HG03097 (cell line): ENCODE measurements at regions not wholly inside any gene's neighbourhood (a gene's known extent, or its start where the extent isn't known, plus 50 kb on each side); places are given as distances from the start of the nearest gene placed in this dataset.
"Not testable (repeated sequence)": the region's sequence is repeated elsewhere in the genome, so short reads cannot be mapped to it uniquely, and the experiment has no call there.

Experiments
- ATAC-seq: cut with Tn5 transposase; IDR thresholded peaks from one replicate; pipeline ENCODE4 v1.9.1; 2021; ENCODE audit not compliant: unreplicated experiment, low FRiP score

DNA sequence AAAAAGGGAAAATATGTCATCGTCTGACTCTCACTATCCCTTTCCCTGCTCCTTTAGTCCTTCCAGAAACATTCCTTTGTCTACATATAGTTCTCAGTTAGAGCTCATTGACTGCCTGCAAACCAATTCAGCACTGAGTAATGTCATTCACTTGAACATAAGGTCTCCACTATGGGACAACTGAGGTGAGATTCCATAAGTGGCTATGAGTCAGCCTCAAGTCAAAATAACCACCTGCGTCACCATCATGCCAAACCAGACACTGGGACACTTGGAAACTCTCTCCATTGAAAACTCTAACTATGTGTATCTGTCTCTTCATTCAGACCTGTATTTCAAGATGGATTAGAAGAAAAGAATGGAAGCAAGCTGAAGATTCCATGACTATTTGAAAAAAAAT is 878.0 kb upstream of the PIK3C3 start:
- no peak for ATAC-seq

DNA sequence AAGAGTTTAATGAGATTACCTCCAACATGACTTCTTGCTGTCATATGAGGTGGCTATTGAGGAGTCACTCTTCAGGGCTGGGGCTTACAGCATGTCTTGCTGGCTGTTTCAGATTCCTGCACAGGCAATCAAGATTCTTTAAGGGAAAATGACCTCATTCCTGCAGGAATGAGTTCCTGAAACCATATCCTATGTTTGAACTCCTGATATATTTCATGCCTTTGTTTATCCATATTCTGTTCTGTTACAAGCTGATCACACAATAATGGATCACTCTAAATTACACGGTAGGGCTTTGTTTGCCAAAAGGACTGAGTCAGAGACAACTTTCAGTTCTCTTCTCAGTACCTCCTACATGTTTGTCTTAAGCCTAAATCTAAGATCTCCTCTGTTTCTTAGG is 879.8 kb upstream of the PIK3C3 start:
- ATAC-seq, result no peak

DNA sequence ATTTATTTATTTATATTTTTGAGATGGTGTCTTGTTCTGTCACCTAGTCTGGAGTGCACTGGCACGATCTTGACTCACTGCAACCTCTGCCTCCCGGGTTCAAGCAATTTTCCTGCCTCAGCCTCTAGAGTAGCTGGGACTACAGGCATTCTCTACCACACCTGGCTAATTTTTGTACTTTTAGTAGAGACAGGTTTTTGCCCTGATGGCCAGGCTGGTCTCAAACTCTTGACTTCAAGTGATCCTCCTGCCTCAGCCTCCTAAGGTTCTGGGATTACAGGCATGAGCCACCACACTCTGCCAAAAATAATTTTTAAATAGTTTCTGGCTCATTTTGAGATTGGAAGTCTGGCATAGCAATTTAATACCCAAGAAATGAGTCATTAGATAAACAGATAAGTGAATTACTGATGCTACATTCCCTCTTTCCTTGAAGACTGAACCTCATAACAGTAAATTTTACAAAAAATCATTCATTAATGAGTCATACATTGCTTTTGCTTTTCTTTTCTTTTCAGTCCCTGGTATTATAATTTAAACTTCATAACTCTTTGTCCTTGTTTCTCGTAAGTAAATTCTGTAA is 881.6 kb upstream of the PIK3C3 start:
- no peak for ATAC-seq

DNA sequence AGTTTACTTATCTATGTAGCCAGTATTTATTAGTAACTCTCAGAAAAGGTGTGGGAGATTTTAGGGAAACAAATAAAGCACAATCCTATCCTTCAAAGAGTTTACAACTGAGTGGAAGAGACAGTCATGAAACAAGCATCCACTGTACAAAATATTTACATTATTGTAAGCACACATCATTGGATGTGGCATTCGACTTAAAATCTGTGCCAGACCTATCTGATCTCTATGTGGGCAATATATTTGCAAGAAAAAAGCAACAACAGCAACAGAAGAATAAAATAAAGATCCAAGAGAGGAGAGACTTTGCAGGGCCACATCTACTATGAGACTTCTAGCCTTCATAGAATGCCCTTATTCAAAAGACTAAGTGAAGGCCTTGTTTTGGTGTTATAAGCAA is 882.1 kb upstream of the PIK3C3 start:
- ATAC-seq, result no peak

DNA sequence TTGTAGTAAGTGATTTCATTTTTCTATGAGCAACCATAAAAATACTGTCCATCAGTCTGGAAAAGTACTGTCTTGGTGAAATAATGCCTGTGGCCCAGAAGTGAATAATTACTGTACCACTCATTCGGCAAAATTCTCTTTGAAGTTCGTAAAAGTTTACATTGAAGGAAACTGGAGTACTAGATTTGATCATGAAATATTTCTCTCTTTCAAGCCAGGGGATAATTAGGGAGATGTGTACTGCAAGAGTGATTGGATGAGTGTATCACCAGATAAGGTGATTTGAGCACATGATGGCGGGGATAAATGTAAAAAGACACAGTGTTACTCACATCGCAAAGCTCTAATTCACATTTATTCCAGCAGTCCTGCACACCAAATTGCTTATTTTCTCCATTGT is 883.2 kb upstream of the PIK3C3 start:
- ATAC-seq, result no peak

DNA sequence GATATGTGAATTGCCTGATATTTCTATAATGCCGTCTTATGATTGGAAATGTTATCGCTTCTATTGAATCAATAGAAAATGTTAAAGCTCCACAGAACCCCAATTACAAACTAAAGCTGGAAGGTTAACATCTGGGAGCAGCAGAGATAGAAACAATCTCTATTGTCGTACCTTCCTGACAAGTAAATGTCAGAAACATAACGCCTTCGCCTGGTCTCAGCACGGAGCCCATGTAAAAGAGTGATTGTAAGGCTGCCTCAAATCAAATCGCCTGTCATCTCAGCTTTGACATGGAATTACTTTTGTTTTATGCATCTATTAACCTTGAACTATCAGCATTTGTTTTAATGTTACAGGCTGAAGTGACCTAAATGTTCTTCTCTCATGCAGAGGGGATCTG is 885.9 kb upstream of the PIK3C3 start:
- ATAC-seq, result no peak

DNA sequence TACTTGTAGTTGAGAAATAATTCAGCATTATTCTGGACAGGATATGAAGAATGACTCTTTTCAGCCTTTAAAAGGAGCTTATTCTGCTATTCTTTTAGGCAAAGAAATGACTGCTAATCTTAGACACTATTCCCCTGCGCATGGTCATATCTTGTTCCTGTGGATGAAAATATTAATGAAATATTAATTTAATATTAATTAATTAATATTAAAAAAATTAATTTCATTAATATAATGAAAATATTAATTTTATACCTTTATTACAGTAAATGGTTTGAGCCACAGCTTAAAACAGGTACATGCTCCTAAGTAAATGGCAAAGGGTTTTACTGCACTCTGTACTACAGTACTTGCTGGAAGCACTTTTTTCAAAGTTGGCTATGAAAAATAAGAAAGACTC is 890.1 kb upstream of the PIK3C3 start:
- no peak for ATAC-seq

DNA sequence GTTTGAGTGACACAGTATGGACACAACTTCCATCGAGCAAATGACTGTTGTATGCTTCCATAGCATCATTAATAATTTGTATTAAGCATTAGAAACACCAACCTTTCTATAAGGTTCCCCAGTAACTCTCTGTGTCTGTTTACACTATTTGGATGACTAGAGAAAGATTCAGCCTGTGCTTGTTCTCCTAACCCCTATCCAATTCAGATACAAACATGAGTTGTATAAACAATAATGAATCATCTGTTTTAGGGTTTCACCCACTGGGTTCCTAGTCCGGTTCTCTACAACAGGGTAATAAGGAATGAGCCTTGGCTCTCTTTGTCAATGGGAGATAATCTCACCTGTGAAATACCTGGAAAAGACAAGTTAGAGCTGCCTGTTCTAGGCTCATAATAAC is 894.1 kb upstream of the PIK3C3 start:
- no peak for ATAC-seq

DNA sequence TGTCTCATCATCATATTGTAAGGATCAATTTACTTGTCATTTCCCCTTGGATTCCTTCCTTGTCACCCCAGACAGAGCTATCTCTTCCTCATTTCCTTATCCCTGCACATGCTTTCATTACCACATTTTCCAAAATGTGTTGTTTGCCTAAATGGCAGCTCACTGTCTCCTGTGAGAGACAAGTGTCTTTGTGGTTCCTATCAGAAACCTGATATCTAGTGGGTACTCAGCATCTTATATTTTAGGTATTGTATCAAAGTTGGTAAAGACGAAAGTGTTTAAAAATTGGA is 896.0 kb upstream of the PIK3C3 start:
- ATAC-seq, result no peak

DNA sequence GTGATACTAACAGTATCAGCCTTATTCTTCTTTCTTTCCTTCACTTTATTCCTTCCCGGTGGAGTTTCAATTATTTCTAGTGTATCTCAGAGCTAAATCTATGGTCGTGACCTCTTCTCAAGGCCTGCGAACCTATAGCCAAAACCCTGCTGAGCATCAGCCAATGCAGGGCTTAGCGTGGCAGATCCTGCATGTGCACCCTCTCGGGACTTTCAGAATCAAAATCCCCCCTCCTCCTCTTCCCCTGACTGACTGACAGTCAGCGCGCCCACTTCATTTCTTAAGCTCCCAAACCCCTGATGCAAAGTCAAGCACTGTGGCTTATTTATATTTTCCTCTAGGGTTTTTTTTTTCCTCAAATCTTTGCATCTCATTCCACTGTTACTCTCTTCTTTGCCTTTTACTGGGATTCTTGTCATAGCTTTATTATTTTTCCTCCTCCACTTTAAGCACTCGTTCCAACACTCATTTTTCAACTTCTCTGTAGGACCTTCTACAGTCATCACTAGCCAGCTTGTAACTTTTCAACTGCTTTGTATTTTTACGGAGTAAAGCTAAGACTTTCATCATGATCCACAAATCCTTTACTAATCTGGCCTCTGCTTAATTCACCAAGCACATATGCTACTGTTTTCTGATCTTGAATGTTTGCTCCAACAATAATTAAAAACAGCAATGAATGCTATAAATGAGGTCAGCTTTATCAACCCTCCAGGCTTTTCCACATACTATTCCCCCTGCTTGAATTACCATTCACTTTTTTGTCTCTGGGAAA is 896.5 kb upstream of the PIK3C3 start:
- ATAC-seq, result no peak

DNA sequence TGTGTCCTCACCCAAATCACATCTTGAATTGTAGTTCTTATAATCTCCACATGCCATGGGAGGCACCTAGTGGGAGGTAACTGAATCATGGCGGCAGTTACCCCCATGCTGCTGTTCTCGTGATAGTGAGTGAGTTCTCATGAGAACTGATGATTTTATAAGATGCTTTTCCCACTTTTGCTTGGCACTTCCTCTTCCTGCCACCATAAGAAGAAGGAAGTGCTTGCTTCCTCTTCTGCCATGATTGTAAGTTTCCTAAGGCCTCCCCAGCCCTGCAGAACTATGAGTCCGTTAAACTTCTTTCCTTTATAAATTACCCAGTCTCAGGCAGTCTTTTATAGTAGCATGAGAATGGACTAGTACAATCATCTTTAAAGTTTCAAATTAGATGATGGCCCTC is 902.4 kb upstream of the PIK3C3 start:
- no peak for ATAC-seq

DNA sequence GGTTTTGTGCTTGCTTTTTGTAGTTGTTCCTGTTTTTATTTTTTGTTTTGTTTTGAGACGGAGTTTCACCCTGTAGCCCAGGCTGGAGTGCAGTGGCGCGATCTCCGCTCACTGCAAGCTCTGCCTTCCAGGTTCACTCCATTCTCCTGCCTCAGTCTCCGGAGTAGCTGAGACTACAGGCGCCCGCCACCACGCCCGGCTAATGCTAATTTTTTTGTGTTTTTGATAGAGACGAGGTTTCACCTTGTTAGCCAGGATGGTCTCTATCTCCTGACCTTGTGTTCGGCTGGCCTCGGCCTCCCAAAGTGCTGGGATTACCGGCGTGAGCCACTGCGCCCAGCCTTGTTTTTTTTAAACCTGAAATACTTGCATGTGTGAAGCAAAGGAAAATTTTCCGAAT is 908.8 kb upstream of the PIK3C3 start:
- ATAC-seq, result not testable (repeated sequence)

DNA sequence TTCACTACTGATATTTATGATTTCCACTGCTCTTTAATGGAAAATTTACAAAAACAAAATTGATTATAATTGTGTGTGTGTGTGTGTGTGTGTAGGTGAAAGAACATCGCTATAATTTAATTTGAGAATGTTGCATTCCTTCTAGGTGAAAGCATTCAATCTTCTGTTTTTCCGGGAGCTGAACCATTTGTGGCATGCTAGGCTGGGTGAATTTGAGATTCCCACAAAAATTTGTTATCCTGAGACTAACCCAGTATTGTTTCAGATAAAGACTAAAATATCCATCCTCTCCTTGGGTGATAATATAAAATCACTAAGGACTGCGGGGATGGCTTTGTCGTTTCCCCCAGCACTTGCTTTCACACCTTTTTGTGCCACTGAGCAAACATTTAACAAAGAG is 911.2 kb upstream of the PIK3C3 start:
- ATAC-seq, result no peak

DNA sequence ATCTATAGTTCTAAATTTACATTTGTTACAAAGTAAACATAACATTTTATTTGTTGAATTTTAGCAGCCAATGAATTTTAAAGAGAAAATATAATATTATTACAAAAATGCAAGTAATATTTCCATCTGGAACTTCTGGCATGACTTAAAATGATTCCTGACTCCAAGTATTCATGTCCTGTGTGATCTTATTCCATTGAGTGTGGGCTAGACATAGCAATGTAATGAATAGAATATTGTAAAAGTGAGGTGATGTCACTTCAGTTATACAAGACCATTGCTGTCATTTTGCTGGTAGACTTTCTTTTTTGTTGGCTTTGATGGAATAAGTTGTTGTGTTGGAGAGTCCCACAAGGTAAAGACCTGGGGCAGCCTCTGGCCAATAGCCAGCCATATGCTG is 912.2 kb upstream of the PIK3C3 start:
- ATAC-seq, result no peak

DNA sequence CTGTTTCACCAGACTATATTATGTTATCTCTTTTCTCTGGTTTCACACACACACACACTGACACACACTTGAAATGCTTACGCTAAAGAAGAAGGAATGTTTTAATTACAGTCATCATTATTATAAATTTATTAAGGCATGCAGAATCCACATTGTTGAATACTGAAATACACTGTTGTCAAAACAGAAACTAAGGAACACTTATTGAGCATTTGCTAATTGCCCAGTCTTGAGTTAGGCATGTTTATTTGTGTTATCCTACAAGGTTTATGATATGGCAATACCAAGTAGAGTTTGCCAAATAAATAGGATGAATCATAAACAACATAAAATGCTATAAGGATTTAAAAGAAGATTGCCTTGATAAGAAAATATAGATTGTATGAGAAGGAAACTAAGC is 917.0 kb upstream of the PIK3C3 start:
- ATAC-seq, result no peak

DNA sequence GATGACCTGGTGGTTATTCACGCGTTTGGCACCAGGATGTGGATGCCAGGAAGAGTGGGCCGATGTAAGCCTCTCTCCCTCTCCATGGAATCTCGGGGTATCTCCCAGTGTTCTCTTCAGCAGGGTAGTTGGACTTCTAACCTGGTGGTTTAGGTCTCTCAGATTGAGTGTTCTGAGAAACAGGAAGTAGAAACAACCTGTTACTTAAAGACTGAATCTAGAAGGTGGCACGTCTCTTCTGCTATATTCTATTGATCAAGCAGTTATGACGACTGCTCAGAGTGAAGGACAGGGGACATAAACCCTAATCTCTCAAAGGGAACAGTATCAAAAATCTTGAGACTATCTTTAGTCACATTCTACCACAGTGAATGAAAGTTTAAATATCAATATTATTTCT is 918.7 kb upstream of the PIK3C3 start:
- no peak for ATAC-seq

DNA sequence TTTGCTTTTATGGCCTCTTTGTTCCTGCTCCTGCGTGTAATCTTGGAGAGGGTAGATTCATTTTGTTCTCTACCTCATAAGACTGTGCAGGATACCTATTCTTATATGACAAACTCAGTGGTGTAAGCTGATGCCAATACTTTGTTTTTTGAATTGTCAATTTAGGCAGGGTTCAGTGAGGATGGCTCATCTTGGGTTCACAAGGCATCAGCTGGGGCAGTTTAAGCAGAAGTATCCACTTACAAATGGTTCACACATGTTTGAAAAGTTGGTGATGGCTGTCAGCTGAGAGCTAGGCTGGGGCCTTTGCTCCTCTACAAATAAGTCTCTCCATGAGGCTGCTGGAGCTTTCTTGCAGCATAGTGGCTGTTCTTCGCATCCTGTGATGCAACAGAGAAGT is 920.6 kb upstream of the PIK3C3 start:
- no peak for ATAC-seq

DNA sequence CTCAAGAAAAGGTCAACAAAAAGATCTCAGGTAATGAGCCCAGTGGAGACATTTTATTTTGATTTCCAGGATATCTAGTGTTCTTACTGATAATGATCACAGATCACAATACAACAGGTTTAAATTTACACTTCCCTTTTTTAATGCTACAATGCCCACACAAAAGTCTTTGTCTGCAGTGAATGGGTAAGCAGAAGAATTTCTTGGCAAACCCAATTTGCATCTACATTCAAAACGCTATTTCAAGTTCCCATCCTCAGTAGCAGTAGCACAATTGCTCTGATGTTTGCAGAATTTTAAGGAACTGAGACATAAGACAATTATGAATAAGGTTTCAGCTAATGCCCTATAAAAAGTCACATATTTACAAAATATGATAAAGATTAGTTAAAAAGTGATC is 929.4 kb upstream of the PIK3C3 start:
- ATAC-seq, result no peak

DNA sequence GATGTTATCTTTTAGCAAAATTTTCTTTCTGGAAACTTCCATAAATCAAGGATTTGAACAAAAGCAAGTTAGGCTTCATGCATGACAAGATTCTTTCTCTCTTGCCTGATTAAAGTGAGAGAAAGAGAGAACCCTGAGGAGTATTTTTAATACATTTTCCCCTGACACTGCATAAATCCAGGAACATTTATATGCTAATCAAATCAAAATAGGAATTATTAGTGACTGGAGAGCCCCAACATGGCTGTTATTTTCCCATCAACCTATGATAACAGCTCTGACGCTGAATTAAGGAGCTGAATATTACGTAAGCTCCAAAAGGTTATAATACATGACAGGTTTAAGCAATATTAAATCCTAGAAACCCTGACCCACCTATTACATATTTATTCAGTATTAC is 930.2 kb upstream of the PIK3C3 start:
- ATAC-seq, result no peak

DNA sequence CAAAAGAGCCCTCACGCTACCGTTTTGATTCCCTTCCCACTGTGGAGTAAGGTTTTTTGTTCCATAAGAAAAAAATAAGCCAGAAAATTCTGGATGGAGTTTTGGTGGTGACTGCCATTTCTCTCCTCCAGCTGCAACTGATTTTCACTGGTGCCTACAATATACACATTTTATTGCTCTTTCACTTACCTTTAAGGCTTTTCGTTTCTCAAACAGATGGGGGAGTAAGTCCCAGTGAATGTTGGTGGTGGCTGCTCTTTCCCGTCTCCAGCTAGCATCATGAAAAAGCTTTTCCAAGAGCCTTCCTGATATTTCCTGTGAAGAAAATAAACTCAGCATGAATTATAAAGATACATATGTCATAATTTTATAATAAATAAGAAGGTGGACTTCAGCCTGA is 932.5 kb upstream of the PIK3C3 start:
- ATAC-seq, result no peak

DNA sequence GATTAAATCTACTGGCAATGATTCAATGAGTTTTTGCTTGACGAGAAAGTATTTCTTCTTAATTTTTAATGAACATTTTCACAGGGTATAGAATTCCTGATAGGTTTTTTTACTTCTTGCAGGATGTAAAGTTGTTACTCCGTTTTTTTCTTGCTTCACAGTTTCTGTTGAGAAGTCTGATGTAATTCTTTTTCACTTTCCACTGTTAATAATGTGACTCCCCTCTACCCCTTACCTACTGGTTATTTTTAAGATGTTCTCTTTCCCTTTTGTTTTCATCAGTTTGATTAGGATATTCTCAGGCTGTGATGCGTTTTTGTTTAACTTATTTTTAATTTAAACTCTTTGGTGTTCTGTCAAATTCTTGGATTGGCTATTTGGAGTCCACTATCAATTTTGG is 933.9 kb upstream of the PIK3C3 start:
- ATAC-seq, result no peak

DNA sequence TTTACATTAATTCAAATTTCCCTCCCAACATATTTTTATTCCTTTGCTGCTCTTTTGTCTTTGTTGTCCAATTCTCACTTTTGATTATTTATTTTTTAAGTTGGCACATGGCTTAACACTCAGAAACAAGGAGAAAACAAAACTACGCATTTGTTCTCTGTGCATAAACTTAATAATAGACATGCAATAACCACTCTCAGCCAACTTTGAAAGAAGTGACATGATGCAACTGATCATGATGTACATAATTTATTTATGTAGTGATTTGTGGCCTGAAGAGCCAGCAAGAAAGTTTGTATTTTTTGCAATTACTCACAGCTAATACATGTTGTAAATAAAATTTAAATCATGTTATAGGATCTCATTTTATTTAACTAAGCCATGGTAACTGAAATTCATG is 942.8 kb upstream of the PIK3C3 start:
- no peak for ATAC-seq

DNA sequence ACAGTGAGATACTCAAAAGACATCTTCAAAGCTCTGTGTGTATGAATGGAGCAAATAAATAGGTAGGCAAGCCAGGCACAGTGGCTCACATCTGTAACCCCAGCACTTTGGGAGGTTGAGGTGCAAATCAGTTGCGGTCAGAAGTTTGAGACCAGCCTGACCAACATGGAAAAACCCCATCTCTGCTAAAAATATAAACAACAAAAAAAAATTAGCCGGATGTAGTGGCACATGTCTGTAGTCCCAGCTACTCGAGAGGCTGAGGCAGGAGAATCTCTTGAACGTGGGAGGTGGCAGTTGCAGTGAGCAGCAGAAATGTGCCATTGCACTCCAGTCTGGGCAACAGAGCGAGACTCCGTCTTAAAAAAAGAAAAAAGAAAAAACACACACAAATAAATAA is 945.1 kb upstream of the PIK3C3 start:
- ATAC-seq, result no peak
